ENCODE measurements at regions not wholly inside any gene's neighbourhood (a gene's known extent, or its start where the extent isn't known, plus 50 kb on each side); places are given as distances from the start of the nearest gene placed in this dataset.

DNA sequence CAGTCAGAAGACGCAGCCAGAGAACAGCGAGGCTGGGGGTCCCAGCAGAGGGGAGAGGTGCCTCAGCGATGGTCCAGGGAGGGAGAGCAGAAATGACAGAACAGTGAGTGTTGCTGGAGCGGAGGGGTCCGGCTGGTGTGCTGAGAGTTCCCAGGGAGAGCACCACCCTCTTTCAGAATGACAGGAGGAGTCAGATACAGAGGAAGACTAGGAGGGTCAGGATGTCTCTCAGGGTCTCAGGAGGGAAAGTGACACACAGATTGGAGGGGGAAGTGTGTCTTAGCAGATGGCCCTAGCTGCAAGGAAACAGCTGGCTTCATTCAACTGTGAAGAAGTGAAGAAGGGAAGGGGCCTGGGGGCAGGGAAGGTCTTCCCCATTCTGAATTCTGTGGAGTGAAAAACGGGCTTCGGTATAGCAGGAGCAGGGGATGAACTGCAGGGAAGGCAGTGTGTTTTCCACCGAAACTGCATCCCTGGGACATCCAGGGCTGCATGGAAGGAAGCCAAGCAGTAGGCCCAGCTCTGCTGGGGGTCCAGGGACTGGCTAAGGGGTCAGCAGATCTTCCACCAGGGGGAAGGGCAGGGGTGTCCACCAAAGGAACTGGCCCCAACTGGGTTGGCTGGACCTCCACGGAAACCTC is 90.0 kb upstream of the OTOS start:
- POLR2A ChIA-PET, result no interaction called here
- Histone ChIP-seq H3K36me3 (ENCODE audit: control insufficient read depth in 2 of 2, extremely low read depth in 1 of 2, insufficient read depth in 1 of 2, low read length in 1 of 2) (no peaks in the 10 kb centered on the region), H3K27me3 (replicated peaks in 1 of 2; ENCODE audit: control insufficient read depth in 2 of 2, extremely low read depth in 1 of 2, insufficient read depth in 2 of 2, low read length in 1 of 2) (peaks cover 0 to 59% of the 10 kb centered on the region in 2 experiments), H3K9me3 (no peaks in the 10 kb centered on the region), H3K27ac (ENCODE audit: low read length) (no peak overlapping the region), H3K4me1 (ENCODE audit: control insufficient read depth in 1 of 2, extremely low read depth in 1 of 2, insufficient read depth in 2 of 2, low read length in 2 of 2) (peaks cover 0 to 20% of the 10 kb centered on the region in 2 experiments), H3K4me3 (ENCODE audit: control insufficient read depth in 1 of 2, extremely low read depth in 1 of 2, low read length in 1 of 2) (no peak overlapping the region)
- no peak for ATAC-seq (replicated peaks in 1 of 4)
- no peak overlapping the region for H3K27ac Mint-ChIP-seq
- H3K36me3 Mint-ChIP-seq, result no peaks in the 10 kb centered on the region
- DNase-seq, result no peak
- CTCF ChIA-PET, result no interaction called here
- 61% methylated on average over 7 of the region's 9 CpGs for WGBS (ENCODE audit: insufficient coverage)
- peaks cover 0 to 8% (median 0%) of the 10 kb centered on the region in 3 donors for H3K4me1 Mint-ChIP-seq
- peaks cover 17 to 19% of the 10 kb centered on the region in 2 donors for H3K27me3 Mint-ChIP-seq
- H3K9me3 Mint-ChIP-seq, result peaks cover 3 to 13% (median 3%) of the 10 kb centered on the region in 3 donors
- H3K4me3 Mint-ChIP-seq, result no peak overlapping the region

DNA sequence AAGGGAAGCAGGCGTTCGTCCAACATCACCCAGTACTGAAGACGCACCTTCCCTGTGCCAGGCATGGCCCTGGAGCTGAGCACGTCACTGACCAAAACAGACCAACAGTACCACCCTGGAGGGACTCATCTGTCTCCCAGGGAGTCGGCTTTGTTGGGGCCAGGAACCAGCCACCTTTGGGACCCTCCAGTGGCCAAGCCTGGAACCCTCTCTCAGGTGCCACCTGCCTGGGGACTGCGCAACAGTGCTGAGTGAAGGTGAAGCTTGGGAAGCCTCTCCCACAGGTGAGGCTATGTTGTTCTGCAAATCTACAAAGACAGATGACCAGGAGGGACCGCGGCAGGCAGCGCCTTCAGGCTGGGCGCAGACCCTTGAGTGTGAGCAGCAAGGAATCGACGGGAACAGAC is 91.4 kb upstream of the OTOS start:
- Histone ChIP-seq H3K36me3 (ENCODE audit: control insufficient read depth in 2 of 2, extremely low read depth in 1 of 2, insufficient read depth in 1 of 2, low read length in 1 of 2) (no peaks in the 10 kb centered on the region), H3K4me1 (ENCODE audit: control insufficient read depth in 1 of 2, extremely low read depth in 1 of 2, insufficient read depth in 2 of 2, low read length in 2 of 2) (peaks cover 0 to 20% of the 10 kb centered on the region in 2 experiments), H3K9me3 (no peaks in the 10 kb centered on the region), H3K27ac (ENCODE audit: low read length) (no peak overlapping the region), H3K4me3 (ENCODE audit: control insufficient read depth in 1 of 2, extremely low read depth in 1 of 2, low read length in 1 of 2) (no peak overlapping the region), H3K27me3 (replicated peaks in 1 of 2; ENCODE audit: control insufficient read depth in 2 of 2, extremely low read depth in 1 of 2, insufficient read depth in 2 of 2, low read length in 1 of 2) (peaks cover 0 to 49% of the 10 kb centered on the region in 2 experiments)
- no peak overlapping the region for H3K4me3 Mint-ChIP-seq
- WGBS (ENCODE audit: insufficient coverage), result 96% methylated on average over 9 of the region's 12 CpGs
- H3K36me3 Mint-ChIP-seq, result no peaks in the 10 kb centered on the region
- peaks cover 3 to 13% (median 3%) of the 10 kb centered on the region in 3 donors for H3K9me3 Mint-ChIP-seq
- peaks cover 11% of the 10 kb centered on the region in 2 donors for H3K27me3 Mint-ChIP-seq
- ATAC-seq (replicated peaks in 1 of 4) (no peak), DNase-seq (peak in 3 of 35 experiments; percentile 2 to 15 (median 11))
- no peak overlapping the region for H3K27ac Mint-ChIP-seq
- H3K4me1 Mint-ChIP-seq, result peaks cover 0 to 8% (median 0%) of the 10 kb centered on the region in 3 donors
- ChIA-PET CTCF (no interaction called here), POLR2A (no interaction called here)

DNA sequence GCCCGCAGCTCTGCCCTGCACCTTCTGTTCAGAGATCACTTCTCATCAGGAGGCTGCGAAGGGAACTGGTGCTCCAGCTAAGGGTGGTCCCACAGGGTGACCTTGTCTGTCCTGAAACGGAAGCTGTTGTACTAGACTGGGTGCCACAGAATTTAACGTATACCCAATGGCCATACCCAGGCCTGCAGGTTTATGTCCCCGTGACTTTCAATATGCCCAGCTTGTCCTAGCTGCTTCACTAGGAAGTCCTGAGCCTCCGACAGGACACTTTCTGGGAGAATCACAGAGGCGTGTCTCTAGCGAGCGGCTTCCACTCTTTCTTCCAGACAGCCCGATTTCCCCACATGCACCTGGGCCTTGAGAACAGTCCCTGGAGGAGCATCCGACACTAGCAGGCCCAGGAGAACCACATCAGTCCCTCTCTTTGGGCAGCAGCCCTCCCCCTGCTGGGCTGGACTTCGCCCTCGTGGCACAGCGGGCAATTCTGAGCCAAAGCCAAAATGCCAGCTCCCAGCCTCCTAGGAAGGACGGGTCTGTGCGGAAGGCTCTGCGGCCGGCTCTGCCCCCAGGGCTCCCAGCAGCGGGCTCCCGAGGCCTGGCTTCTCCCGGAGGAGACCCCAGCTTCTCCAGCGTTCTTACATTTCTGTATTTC is 91.9 kb upstream of the OTOS start:
- DNase-seq (peak in 2 of 35 experiments; percentile 2 to 14), ATAC-seq (replicated peaks in 1 of 4) (no peak)
- WGBS (ENCODE audit: insufficient coverage), result 88% methylated on average over 20 of the region's 22 CpGs
- no peaks in the 10 kb centered on the region for H3K36me3 Mint-ChIP-seq
- no peak overlapping the region for H3K4me3 Mint-ChIP-seq
- Histone ChIP-seq H3K9me3 (no peaks in the 10 kb centered on the region), H3K27ac (ENCODE audit: low read length) (no peak overlapping the region), H3K27me3 (replicated peaks in 1 of 2; ENCODE audit: control insufficient read depth in 2 of 2, extremely low read depth in 1 of 2, insufficient read depth in 2 of 2, low read length in 1 of 2) (peaks cover 0 to 45% of the 10 kb centered on the region in 2 experiments), H3K36me3 (ENCODE audit: control insufficient read depth in 2 of 2, extremely low read depth in 1 of 2, insufficient read depth in 1 of 2, low read length in 1 of 2) (no peaks in the 10 kb centered on the region), H3K4me1 (ENCODE audit: control insufficient read depth in 1 of 2, extremely low read depth in 1 of 2, insufficient read depth in 2 of 2, low read length in 2 of 2) (peaks cover 0 to 20% of the 10 kb centered on the region in 2 experiments), H3K4me3 (ENCODE audit: control insufficient read depth in 1 of 2, extremely low read depth in 1 of 2, low read length in 1 of 2) (no peak overlapping the region)
- POLR2A ChIA-PET, result no interaction called here
- no peak overlapping the region for H3K27ac Mint-ChIP-seq
- peaks cover 0 to 8% (median 0%) of the 10 kb centered on the region in 3 donors for H3K4me1 Mint-ChIP-seq
- peaks cover 3 to 13% (median 3%) of the 10 kb centered on the region in 3 donors for H3K9me3 Mint-ChIP-seq
- peaks cover 11% of the 10 kb centered on the region in 2 donors for H3K27me3 Mint-ChIP-seq
- CTCF ChIA-PET, result no interaction called here

DNA sequence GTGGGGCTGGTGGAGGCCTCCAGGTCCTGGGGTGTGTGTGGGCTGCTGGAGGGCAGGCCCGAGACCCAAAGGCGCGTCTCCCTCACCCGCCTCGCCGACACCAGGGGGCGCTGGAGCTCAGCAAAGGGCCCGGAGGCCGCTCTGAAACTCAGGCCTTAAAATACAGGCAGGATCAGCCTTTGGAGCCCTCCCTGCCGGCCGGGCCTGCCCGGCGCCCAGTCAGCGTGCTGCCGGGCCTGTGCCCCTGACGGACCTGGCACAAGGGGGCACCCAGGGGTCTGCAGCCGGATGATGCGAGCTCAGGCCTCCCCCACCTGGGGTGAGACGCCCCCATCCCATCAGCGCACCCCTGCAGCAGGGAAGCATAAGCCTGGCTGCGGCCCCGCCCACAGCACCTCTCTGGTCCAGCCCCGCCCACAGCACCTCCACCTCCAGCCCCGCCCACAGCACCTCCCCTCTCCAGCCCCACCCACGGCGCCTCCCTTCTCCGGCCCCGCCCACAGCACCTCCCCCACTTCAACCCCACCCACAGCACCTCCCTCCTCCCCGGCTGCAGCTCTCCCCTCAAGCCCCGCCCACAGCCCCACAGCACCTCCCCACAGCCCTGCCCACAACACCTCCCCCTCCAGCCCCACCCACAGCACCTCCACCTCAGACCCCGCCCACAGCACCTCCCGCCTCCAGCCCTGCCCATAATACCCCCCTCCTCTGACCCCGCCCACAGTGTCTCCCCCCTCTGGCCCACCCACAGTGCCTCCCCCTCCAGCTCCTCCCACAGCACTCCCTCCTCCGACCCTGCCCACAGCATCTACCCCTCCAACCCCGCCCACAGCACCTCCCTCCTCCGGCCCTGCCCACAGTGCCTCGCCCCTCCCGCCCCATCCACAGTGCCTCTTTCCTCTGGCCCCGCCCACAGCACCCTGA is 92.8 kb upstream of the OTOS start:
- Histone ChIP-seq H3K27me3 (replicated peaks in 1 of 2; ENCODE audit: control insufficient read depth in 2 of 2, extremely low read depth in 1 of 2, insufficient read depth in 2 of 2, low read length in 1 of 2) (peaks cover 0 to 43% of the 10 kb centered on the region in 2 experiments), H3K9me3 (no peaks in the 10 kb centered on the region), H3K4me3 (ENCODE audit: control insufficient read depth in 1 of 2, extremely low read depth in 1 of 2, low read length in 1 of 2) (peak overlapping the region in 1 of 2 donors; percentile 10), H3K4me1 (ENCODE audit: control insufficient read depth in 1 of 2, extremely low read depth in 1 of 2, insufficient read depth in 2 of 2, low read length in 2 of 2) (peaks cover 0 to 20% of the 10 kb centered on the region in 2 experiments), H3K27ac (ENCODE audit: low read length) (no peak overlapping the region), H3K36me3 (ENCODE audit: control insufficient read depth in 2 of 2, extremely low read depth in 1 of 2, insufficient read depth in 1 of 2, low read length in 1 of 2) (no peaks in the 10 kb centered on the region)
- H3K4me1 Mint-ChIP-seq, result peaks cover 0 to 8% (median 0%) of the 10 kb centered on the region in 3 donors
- peaks cover 10 to 11% of the 10 kb centered on the region in 2 donors for H3K27me3 Mint-ChIP-seq
- CTCF ChIA-PET, result interaction anchor here (0.6 kb wide), 3 partner anchors 9 to 214 kb away, joined by 4 to 9 read pairs (median 6); no protein-coding TSS in a partner anchor
- H3K4me3 Mint-ChIP-seq, result peak overlapping the region in 1 of 3 donors; percentile 45
- H3K27ac Mint-ChIP-seq, result no peak overlapping the region
- WGBS (ENCODE audit: insufficient coverage), result 3% methylated on average over 24 of the region's 39 CpGs
- ATAC-seq (replicated peaks in 1 of 4) (peak; percentile 61 to 71 (median 65)), DNase-seq (peak; percentile 26 to 76 (median 60))
- POLR2A ChIA-PET, result no interaction called here
- peaks cover 3 to 13% (median 3%) of the 10 kb centered on the region in 3 donors for H3K9me3 Mint-ChIP-seq
- H3K36me3 Mint-ChIP-seq, result no peaks in the 10 kb centered on the region

DNA sequence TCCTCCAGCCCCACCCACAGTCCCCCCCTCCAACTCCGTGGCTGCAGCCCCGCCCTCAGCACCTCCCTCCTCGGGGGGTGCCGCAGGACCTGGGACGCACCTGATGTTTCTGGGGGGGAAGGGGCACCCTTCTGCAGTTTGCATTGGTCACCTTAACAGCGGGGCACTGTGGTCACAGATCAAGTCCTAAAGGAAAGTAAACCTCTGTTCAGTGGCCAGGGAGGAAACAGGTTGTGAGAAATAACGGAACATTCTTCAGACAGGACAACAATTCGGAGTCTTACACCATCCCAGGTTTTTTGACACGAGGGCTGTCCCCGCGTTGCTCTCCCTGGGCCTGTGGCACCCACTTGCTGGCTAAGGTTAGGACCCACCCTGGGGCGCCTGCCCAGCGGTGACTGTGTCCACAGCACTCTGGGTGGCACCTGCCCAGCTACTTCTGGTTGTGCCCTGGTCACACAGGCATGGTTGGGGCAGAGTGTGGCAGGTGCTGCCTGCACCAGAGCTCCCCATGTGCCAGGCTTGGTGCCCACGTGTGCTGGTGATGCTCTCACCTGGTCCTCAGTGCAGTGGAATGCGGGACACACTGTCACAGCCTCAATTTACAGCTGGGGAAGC is 93.5 kb upstream of the OTOS start:
- Mint-ChIP-seq H3K27me3 (peaks cover 7 to 14% of the 10 kb centered on the region in 2 donors), H3K36me3 (no peaks in the 10 kb centered on the region), H3K9me3 (peaks cover 0 to 6% (median 0%) of the 10 kb centered on the region in 3 donors), H3K4me1 (peaks cover 0 to 8% (median 0%) of the 10 kb centered on the region in 3 donors), H3K27ac (no peak overlapping the region), H3K4me3 (peak overlapping the region in 2 of 3 donors; percentile 31 to 45)
- DNase-seq (peak in 5 of 35 experiments; percentile 2 to 34 (median 9)), ATAC-seq (replicated peaks in 1 of 4) (no peak)
- no peaks in the 10 kb centered on the region for H3K36me3 ChIP-seq (ENCODE audit: control insufficient read depth in 2 of 2, extremely low read depth in 1 of 2, insufficient read depth in 1 of 2, low read length in 1 of 2)
- peaks cover 0 to 36% of the 10 kb centered on the region in 2 experiments for H3K27me3 ChIP-seq (replicated peaks in 1 of 2; ENCODE audit: control insufficient read depth in 2 of 2, extremely low read depth in 1 of 2, insufficient read depth in 2 of 2, low read length in 1 of 2)
- CTCF ChIA-PET, result interaction anchor here (0.6 kb wide), 2 partner anchors 12 to 214 kb away, joined by 6 to 9 read pairs; no protein-coding TSS in a partner anchor
- no peak overlapping the region for H3K4me3 ChIP-seq (ENCODE audit: control insufficient read depth in 1 of 2, extremely low read depth in 1 of 2, low read length in 1 of 2)
- WGBS (ENCODE audit: insufficient coverage), result 49% methylated on average over 10 of the region's 15 CpGs
- H3K9me3 ChIP-seq, result no peaks in the 10 kb centered on the region
- H3K27ac ChIP-seq (ENCODE audit: low read length), result no peak overlapping the region
- POLR2A ChIA-PET, result interaction anchor here in 1 of 2 donors (0.7 kb wide), 1 partner anchor 203 kb away, joined by 3 read pairs; no protein-coding TSS in a partner anchor
- H3K4me1 ChIP-seq (ENCODE audit: control insufficient read depth in 1 of 2, extremely low read depth in 1 of 2, insufficient read depth in 2 of 2, low read length in 2 of 2), result peaks cover 0 to 20% of the 10 kb centered on the region in 2 experiments
